GM18498 (cell line): ENCODE measurements at regions not wholly inside any gene's neighbourhood (a gene's known extent, or its start where the extent isn't known, plus 50 kb on each side); places are given as distances from the start of the nearest gene placed in this dataset.

Source experiments
- ATAC-seq: cut with Tn5 transposase; IDR thresholded peaks from one replicate; pipeline ENCODE4 v1.9.1; 2021; ENCODE audit warnings: mild to moderate bottlenecking, moderate library complexity; ENCODE audit not compliant: unreplicated experiment

DNA sequence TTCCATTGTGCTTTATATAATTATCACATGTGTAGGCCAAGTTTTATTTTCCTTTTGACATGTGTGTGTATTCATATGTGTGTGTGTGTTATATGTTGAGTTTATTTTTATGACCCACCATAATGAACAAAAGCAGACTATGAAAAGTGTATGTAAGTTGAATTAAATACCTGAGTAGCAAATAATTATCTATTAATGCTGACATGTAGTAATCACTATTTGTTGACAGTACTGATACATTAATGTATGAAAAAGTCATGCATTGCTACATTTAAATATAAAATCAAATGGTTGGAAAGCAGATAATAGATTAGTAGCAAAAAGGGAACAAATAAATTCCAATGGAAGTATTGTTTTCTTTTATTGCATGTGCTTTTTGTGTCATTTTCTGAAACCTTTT is 1948.5 kb upstream of the PCDH20 start:
- no peak for ATAC-seq

DNA sequence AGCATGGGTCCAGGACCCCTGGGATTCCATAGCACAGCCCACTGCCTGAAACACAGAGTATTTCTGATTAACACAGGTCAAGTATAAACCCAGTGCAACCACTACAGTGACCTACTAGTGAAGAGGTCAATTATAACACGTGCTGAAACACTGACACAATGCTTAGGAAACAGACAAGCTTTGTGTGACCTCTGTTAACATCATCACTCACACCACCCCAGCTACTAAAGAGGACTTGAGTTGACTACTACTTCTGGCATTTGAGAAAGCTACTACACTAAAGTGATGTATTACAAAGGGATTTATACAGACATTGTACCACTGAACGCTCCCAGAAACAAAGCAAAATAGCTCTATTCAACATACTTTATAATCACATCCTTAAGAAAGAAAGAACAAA is 1935.9 kb upstream of the PCDH20 start:
- no peak for ATAC-seq

DNA sequence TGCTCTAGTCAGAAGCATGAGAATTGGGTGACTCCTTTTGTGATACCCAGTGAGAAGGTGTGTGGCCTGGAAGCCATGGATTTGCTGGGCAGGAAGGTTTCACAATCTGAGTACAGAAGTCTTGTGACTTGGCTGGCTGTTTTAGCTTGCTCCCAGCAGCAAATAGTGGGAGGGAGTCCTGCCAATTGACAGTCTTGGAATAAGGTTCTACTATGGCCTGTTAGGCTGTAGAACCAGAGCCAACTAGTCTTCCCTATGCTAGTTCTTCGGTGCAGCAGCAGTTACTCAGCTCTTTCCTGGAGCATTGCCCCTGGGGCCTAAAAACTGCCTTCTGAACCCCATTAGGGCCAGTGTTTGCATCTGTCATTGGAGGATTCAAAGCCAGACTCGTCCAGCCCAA is 1935.4 kb upstream of the PCDH20 start:
- ATAC-seq, result no peak

DNA sequence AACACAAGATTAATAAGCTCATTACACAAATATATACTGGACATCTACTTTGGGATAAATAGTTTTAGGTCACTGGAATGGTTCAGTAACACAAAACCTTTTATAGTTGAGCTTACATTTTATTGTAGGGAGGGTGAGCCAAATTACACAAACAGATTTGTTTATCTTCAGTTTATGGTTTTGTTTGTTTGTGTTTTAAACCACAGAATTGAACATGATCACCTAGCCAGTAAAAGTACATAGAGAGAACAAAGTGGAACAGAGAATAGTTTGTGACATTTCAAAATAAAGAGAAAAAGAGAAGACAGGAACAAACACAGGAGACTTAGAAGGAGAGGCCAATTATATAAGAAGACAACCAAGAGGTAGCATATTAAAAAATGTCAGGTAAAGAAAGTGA is 1930.2 kb upstream of the PCDH20 start:
- no peak for ATAC-seq

DNA sequence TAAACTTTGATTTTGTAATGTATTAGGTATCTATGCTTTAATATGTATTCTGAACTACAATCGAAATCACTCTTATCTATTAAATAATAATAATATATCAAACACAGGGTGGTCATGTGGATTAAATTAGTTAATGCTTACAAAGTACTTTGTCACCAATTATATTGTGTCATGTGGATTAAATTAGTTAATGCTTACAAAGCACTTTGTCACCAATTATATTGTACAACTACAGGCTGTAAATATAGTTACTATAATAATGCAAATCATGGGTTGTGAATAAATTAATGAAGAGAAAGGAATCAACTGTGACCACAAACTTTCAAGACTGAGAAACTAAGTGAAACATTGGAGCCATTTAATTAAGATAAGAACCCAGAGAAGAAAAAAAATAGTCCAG is 1929.1 kb upstream of the PCDH20 start:
- no peak for ATAC-seq

DNA sequence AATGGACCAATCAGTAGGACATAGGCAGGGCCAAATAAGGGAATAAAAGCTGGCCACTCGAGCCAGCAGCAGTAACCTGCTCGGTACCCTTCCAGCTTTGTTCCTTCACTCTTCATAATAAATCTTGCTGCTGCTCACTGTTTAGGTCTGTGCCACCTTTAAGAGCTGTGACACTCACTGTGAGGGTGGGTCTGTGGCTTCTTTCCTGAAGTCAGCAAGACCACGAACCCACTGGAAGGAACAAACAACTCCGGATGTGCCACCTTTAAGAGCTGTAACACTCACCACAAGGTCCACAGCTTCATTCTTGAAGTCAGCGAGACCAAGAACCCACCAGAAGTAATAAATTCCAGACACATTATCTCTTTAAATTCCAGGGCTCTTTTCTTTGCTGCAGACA is 1922.3 kb upstream of the PCDH20 start:
- ATAC-seq, result no peak

DNA sequence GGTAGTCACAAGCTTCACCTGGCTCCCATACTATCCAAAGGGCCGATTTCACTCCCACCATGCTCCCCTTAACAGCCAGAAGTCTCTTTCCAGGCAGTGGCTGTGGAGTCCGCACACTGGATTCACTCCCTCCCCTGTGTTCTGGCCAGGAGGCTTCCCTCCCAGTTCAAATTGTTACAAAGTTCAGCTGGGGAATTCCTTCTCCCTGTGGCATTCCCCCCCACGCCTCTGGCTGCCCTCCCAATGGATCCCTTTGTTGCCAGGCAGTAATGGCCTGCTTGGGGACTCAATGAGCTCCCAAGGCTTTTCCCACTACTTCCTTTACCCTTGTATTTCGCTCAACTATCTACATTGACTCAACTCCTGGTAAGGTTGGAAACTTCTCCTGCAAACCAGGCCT is 1921.4 kb upstream of the PCDH20 start:
- ATAC-seq, result no peak

DNA sequence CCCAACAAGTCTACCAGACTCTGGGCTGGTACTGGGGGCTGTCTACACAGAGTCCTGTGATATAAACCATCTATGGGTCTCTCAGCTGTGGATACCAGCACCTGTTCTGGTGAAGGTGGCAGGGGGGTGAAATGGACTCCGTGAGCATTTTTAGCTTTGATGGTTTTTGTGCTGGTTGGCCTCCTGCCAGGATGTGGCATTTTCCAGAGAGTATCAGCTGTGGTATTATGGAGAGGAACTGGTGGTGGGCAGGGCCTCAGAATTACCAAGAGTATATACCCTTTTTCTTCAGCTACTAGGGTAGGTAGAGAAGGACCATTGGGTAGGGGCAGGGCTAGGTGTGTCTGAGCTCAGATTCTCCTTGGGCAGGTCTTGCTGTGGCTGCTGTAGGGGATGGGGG is 1920.9 kb upstream of the PCDH20 start:
- ATAC-seq, result no peak

DNA sequence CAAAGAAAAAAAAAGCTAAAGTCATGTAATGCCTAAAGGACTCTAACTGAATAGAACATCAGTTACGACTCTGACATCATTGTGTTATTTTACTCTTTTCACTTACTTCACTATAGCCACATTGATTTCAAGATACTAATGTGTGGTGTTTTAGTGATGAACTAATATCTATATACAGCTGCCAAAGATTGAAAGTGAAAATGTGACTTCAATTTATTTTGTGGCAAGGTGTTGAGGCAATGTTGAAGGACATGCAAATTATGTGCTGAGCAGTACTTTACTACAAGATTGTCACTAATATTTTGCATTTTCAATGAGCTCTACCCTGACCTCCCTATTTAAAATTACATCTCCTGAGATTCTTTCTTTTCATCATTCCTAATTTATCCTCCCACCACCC is 1911.9 kb upstream of the PCDH20 start:
- no peak for ATAC-seq

DNA sequence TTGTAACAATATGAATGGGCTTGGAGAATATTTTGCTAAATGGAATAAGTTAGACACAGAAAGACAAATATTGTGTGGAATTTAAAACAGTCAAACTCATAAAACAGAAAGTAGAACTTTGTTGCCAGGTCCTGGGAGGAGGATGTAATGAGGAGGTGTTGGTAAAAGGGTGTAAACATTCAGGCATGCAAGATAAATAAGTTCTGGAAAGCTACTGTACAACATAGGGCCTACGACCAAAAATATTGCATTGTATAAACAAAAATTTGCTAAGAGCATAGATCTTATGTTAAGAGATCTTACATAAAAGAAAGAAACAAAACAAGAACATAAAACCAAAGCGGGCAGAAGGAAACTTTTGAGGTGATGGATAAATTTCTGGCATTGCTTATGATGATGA is 1907.8 kb upstream of the PCDH20 start:
- no peak for ATAC-seq

DNA sequence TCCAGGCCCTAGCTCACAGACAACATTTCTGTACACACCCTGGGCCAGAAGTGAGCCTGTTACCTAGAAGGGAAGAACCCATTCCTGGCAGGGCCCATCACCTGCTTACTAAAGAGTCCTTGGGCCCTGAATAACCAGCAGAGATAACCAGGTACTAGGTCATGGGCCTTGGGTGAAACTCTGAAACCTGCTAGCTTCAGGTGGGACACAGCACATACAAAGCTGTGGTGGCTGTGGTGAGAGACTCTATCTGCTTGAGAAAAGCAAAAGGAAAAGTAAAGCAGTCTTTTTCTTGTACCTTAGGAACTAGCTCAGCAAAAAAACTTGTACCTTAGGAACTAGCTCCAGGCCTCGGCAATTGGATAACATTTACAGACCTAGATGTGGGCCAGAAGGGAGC is 1895.9 kb upstream of the PCDH20 start:
- no peak for ATAC-seq

DNA sequence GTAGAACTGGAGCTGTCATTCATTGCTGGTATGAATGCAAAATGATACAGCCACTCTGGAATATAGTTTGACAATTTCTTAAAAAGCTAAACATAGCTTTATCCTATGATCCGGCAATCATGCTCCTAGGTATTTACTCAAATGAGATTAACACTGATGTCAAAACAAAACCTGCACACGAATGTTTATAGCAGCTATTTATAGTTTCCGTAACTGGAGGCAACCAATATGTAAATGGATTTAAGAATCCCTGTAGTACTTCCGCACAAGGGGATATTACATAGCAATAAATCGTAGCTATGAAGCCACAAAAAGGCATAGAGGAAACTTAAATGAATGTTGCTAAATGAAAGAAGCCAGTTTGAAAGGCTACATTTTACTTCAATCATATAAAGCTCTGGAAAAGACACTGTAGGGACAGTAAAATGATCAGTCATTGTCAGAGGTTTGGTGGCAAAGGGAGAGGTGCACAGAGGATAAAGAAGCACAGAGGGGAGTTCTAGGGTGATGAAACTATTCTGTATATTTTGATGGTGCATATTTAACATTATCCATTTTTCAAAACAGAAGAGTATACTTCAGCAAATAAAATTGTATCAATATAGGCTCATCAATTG is 1893.0 kb upstream of the PCDH20 start:
- no peak for ATAC-seq

DNA sequence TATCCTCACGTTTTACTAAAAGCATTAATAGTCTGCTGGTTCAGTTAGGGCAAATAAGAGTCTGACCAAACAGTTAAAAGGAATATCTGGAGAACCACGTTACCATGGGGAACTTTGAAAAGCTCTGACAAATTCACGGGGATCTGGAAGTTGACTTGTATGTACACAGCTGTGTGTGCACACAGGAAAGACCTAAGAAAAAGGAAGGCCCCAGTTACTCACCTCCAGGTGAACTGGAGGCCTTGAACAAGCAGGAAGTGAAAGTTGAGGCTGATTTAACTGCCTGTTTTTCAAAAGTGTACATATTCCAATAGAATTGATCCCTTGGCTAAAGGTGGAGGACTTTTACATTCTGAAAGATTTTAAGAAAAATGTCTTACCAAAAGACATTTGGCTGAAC is 1891.6 kb upstream of the PCDH20 start:
- ATAC-seq, result no peak

DNA sequence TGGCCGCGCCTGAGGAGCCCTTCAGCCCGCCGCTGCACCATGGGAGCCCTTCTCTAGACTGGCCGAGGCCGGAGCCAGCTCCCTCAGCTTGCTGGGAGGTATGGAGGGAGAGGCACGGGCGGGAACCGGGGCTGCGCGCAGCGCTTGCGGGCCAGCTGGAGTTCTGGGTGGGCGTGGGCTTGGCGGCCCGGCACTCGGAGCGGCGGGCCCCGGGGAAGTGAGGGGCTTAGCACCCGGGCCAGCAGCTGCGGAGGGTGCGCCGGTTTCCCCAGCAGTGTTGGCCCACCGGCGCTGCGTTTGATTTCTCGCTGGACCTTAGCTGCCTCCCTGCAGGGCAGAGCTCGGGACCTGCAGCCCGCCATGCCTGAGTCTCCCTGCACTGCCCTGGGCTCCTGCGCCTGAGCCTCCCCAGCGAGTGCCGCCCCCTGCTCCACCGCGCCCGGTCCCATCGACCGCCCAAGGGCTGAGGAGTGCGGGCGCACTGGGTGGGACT is 1890.0 kb upstream of the PCDH20 start:
- ATAC-seq, result no peak

DNA sequence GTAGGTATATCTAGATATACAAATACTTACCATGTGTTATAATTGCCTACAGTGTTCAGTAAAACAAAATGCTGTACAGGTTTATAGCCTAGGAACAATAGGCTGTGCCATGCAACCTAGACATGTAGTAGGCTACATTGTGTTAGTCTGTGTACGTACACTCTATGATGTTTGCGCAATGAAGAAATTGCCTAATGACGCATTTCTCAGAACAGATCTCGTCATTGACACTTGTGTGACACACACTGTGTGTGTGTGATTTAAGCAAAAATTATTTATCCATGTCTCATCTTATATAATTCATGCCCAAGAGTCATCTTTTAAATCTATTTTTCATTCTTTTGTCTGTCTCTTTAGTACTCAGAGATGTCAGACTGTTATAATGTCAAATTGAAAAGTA is 1888.8 kb upstream of the PCDH20 start:
- ATAC-seq, result no peak

DNA sequence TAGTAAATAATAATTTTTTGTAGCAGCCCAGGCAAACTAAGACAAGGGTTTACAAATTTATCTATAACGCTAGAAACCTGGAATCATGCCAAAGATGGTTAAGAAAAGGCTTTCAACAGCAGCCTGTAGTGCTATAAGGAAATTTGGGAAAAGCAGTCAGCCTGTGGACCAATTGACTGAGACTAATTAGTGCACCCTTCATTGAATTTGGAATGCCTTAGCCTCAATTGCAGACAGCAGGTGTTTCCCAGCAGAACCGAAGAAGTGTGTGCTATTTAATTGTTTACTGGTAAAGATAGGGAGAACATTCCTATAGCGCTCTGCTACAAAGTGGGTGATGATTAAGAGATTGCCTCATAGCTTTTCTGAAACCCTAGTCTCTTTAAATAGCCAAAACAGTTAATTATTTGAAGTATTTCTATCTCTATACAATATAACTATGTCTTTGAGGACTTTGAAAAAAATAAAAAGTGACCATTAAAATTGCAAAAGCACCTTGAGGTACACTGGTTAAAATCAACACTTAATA is 1884.3 kb upstream of the PCDH20 start:
- no peak for ATAC-seq

DNA sequence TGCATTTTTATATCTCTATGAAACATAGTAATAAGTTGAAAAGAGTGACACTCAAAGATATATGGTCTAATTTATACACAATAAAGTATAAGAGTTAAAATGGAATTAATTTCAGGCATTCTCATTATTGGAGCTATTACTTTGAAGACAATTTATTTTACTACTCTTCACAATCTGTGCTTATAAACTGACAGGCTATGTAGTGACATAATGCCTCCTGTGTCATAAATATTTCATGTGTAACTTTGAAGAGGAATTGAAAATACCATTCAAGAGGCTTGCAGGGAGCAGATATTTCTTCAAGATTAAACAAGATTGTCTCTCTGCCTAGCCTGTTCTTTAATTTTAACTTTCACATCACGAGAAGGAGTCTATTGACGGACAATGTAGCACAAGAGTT is 1881.5 kb upstream of the PCDH20 start:
- ATAC-seq, result no peak

DNA sequence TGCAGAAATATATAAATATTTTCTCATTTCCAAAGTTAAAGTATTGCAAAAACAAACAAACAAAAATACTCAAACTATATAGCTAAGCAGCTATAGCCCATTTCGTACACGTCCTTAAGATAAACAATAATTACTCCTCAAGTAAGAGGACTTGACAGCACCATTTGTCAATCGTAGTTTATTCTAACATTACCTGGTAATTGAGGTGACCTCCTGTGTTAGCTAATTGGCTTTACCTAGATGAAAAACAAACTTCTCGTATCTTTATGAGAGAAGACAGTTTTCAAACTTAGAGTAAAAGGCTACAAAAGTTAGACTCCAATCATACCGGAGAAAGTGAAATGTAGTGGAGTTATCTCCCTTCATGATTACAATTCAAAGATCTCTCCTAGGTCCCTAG is 1876.1 kb upstream of the PCDH20 start:
- no peak for ATAC-seq

DNA sequence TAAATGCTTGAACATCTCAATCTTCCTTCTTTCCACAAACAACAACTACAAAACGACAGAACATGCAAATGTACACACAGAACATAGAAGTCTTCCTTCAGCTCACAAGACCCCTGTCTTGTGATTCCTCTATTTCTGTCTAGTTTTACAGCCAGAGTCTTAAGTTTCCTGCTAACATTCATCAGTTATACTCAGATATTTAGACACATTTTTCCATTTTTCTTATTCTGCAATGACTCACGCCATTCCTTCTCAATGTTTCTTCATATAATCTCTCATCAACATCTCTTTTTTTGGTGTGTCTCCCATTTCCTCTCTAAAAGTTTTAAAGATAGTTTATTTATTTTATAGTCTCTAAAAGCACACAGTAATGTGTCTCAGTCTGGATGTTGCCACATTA is 1872.9 kb upstream of the PCDH20 start:
- no peak for ATAC-seq

DNA sequence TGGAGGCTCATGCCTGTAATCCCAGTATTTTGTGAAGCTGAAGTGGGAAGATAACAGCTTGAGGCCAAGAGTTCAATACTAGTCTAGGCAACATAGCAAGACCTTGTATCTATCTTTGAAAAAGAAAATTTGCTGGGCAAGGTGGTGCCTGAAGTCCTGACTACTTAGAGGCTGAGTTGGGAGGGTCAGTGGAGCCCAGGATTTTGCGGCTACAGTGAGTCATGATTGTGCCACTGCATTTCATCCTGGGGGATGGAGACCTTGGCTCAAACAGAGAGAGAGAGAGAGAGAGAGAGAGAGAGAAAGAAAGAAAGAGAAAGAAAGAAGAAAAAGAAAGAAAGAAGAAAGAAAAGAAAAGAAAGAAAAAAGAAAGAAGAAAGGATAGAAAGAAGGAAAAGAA is 1872.3 kb upstream of the PCDH20 start:
- ATAC-seq, result no peak

DNA sequence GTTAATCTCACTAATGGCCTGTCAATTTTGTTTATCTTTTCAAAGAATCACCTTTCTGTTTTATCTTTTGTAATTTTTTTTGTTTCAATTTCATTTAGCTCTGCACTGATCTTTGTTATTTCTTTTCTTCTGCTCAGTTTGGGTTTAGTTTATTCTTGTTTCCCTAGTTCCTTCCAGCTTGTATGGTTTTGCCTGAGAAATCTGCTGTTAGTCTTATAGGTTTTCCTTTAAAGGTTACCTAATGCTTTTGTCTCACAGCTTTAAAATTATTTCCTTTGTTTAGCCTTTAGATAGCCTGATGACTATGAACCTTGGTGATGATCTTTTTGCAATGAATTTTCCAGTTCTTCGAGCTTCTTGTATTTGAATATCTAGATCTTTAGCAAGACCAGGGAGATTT is 1869.8 kb upstream of the PCDH20 start:
- no peak for ATAC-seq

DNA sequence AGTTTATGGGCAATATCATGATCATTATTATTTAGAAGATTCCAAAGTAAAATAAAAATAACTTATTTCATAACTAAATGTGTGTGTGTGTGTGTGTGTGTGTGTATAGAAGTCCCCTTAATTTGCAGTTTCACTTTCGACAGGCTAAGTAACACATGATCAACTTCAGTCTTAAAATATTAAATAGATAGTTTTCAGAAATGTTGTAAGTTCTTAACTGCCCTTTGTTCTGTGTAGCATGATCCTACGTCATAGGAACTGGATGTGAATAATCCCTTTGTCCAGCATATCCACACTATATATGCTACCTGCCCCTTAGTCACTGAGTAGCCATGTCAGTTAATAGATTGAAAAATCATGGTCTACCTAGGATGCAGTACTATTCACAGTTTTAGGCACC is 1863.5 kb upstream of the PCDH20 start:
- ATAC-seq, result no peak

DNA sequence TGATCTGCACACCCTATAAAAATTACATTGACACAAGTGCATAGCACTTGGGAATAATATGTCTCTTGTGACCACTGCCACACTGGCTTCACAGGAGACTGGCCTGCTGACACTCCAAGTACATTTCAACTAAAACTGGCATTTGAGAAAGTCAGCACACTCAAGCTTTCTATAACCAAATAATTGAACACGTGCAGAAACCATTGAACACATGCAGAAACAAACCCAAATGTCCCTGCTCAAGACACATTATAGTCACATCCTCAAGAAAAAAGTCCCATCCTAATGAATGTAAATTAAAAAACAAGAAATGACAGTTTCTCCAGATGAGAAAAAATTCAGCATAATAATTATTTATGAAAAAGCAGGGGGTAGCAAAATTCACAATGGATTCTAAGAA is 1859.1 kb upstream of the PCDH20 start:
- ATAC-seq, result no peak
